ENCODE measurements at regions not wholly inside any gene's neighbourhood (a gene's known extent, or its start where the extent isn't known, plus 50 kb on each side); places are given as distances from the start of the nearest gene placed in this dataset.

GRCh38 chr10:3006093-3006492 is 61.3 kb upstream of the PFKP start:
- Histone ChIP-seq H3K4me3 (no peak overlapping the region), H3K27me3 (no peaks in the 10 kb centered on the region), H3K27ac (no peak overlapping the region), H3K4me1 (no peaks in the 10 kb centered on the region), H3K36me3 (no peaks in the 10 kb centered on the region), H3K9me3 (no peaks in the 10 kb centered on the region)
- no peak for DNase-seq
- TF ChIP-seq EP300 (IDR thresholded peaks at IDR 0.05; ENCODE audit: low read depth) (no peak), POLR2AphosphoS5 (IDR thresholded peaks at IDR 0.05) (no peak)
- TF ChIP-seq, protein P1, sequence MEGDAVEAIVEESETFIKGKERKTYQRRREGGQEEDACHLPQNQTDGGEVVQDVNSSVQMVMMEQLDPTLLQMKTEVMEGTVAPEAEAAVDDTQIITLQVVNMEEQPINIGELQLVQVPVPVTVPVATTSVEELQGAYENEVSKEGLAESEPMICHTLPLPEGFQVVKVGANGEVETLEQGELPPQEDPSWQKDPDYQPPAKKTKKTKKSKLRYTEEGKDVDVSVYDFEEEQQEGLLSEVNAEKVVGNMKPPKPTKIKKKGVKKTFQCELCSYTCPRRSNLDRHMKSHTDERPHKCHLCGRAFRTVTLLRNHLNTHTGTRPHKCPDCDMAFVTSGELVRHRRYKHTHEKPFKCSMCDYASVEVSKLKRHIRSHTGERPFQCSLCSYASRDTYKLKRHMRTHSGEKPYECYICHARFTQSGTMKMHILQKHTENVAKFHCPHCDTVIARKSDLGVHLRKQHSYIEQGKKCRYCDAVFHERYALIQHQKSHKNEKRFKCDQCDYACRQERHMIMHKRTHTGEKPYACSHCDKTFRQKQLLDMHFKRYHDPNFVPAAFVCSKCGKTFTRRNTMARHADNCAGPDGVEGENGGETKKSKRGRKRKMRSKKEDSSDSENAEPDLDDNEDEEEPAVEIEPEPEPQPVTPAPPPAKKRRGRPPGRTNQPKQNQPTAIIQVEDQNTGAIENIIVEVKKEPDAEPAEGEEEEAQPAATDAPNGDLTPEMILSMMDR (IDR thresholded peaks at IDR 0.05): no peak
- in situ Hi-C loops (cut with MboI; ENCODE audit: low pct_ligation_motif_present in 1 of 4, low pct_unique_long_range_greater_than_20kb in 1 of 4, low sequenced_read_pairs in 3 of 4): no loop called here
- 57 to 69% methylated on average over 3 of the region's 3 CpGs for WGBS, 2 donors (ENCODE audit: low coverage in 1 of 2)
- intact Hi-C loops (cut with DNase I; ENCODE audit: low total_unique reads): no loop called here

DNA sequence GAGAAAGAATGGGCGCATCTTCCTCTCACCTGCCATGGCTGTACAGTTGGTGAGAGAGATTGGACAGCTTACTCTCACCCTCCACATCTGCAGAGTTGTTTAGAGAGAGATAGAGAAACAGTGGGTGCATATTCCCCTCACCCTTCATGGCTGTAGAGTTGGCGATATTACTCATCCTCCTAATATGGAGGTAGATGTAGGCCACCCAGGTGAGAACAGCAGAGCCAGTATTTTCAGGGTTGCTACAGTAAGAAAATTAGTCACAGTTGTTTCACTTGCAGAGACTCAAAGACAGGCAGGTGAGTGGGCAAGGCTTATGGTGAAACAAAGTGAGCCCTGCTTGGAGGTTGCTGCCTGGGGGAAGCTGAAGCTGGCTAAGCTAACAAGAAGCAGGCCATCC is 65.0 kb upstream of the PFKP start:
- no peaks in the 10 kb centered on the region for H3K9me3 ChIP-seq
- H3K4me1 ChIP-seq: no peaks in the 10 kb centered on the region
- H3K4me3 ChIP-seq: no peak overlapping the region
- intact Hi-C loops (cut with DNase I; ENCODE audit: low total_unique reads): no loop called here
- in situ Hi-C loops (cut with MboI; ENCODE audit: low pct_ligation_motif_present in 1 of 4, low pct_unique_long_range_greater_than_20kb in 1 of 4, low sequenced_read_pairs in 3 of 4): no loop called here
- no peak for DNase-seq
- H3K27me3 ChIP-seq: no peaks in the 10 kb centered on the region
- WGBS, 2 donors (ENCODE audit: low coverage in 1 of 2): 80 to 88% methylated on average over 2 of the region's 2 CpGs
- H3K36me3 ChIP-seq: no peaks in the 10 kb centered on the region
- TF ChIP-seq, protein P1 (IDR thresholded peaks at IDR 0.05): no peak
- TF ChIP-seq POLR2AphosphoS5 (IDR thresholded peaks at IDR 0.05) (no peak), POLR2A (IDR thresholded peaks at IDR 0.05) (no peak), EP300 (IDR thresholded peaks at IDR 0.05; ENCODE audit: low read depth) (no peak)
- H3K27ac ChIP-seq: no peak overlapping the region

DNA sequence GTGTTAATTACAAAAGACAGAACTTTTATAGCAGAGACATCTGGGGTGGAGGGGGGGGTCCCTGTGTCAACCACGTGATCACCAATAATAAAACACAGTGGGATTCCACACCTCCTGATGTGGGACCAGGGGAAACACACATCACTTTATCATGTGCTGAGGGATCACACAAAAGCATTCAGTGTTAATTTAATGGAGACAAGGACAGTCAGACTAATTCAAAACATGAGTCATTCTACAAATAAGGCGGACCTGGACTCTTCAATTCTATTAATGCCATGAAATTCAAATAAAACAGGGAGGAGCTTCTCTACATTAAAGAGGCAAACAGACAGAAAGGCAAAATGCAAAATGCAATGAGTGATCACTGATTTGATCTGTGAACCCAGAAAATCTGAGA is 67.3 kb upstream of the PFKP start:
- TF ChIP-seq EP300 (IDR thresholded peaks at IDR 0.05; ENCODE audit: low read depth) (no peak), POLR2AphosphoS5 (IDR thresholded peaks at IDR 0.05) (no peak), POLR2A (IDR thresholded peaks at IDR 0.05) (no peak)
- TF ChIP-seq, protein P1 (IDR thresholded peaks at IDR 0.05): no peak
- in situ Hi-C loops (cut with MboI; ENCODE audit: low pct_ligation_motif_present in 1 of 4, low pct_unique_long_range_greater_than_20kb in 1 of 4, low sequenced_read_pairs in 3 of 4) (no loop called here), intact Hi-C loops (cut with DNase I; ENCODE audit: low total_unique reads) (no loop called here)
- no peak for DNase-seq
- no peaks in the 10 kb centered on the region for H3K9me3 ChIP-seq
- H3K27me3 ChIP-seq: no peaks in the 10 kb centered on the region
- H3K4me1 ChIP-seq: no peaks in the 10 kb centered on the region
- no peak overlapping the region for H3K27ac ChIP-seq
- WGBS, 2 donors (ENCODE audit: low coverage in 1 of 2): 51 to 86% methylated on average over 1 to 2 of the region's 2 CpGs
- H3K36me3 ChIP-seq: no peaks in the 10 kb centered on the region
- H3K4me3 ChIP-seq: no peak overlapping the region

DNA sequence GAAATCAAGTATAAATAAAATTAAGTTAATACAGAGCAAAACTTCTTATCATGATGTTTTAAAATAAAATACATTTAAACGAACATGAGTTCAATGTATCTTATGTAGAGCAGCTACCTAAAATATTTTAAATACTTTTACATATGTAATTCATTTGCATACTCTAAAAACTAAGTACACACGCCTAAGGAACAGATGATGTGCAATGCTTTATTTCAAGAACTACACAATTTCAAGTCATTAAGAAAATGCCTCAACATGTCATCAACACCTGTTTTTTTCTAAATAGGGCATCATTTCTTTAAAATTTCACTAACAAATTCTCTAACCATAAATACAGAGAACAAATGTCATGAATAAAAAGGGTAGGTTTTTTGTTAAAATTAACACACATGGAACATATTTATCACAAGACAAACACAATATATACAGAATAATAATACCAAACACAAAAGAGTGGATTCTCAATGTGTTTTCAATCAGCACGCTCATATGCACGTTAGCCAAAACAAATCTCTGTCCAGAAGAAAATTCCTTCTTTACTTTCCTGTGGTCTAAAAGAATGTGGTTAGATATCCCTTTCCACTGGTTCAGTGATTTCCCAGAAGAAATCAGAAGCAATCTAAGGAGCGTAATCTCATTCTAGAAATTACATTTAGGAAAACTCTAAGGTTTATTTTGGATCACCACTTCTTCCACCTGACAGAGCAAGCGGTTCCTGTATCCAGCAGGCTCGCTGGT is 73.0 kb upstream of the PFKP start:
- no peak for TF ChIP-seq POLR2A (IDR thresholded peaks at IDR 0.05)
- TF ChIP-seq, protein P1 (IDR thresholded peaks at IDR 0.05): no peak
- TF ChIP-seq EP300 (IDR thresholded peaks at IDR 0.05; ENCODE audit: low read depth): no peak
- no peak for TF ChIP-seq POLR2AphosphoS5 (IDR thresholded peaks at IDR 0.05)
- H3K27ac ChIP-seq: no peak overlapping the region
- H3K36me3 ChIP-seq: no peaks in the 10 kb centered on the region
- H3K9me3 ChIP-seq: no peaks in the 10 kb centered on the region
- 75 to 76% methylated on average over 7 of the region's 7 CpGs for WGBS, 2 donors (ENCODE audit: low coverage in 1 of 2)
- intact Hi-C loops (cut with DNase I; ENCODE audit: low total_unique reads) (no loop called here), in situ Hi-C loops (cut with MboI; ENCODE audit: low pct_ligation_motif_present in 1 of 4, low pct_unique_long_range_greater_than_20kb in 1 of 4, low sequenced_read_pairs in 3 of 4) (no loop called here)
- H3K4me3 ChIP-seq: no peak overlapping the region
- H3K27me3 ChIP-seq: no peaks in the 10 kb centered on the region
- H3K4me1 ChIP-seq: peaks cover 0 to 6% (median 0%) of the 10 kb centered on the region in 4 donors
- no peak for DNase-seq
